Lower leg skin (tissue), 4 donors: ENCODE measurements at regions not wholly inside any gene's neighbourhood (a gene's known extent, or its start where the extent isn't known, plus 50 kb on each side); places are given as distances from the start of the nearest gene placed in this dataset.

Experiments
- DNase-seq, 2 donors: peaks; one replicate each; pipeline ENCODE4 v3.0.0-alpha.2; 2019; ENCODE audit warnings: low spot score in 2 of 2
- H3K4me3 ChIP-seq: fragments of 200-600 bp; sonication (generic); 2 replicates; pipeline ENCODE4 v1.5.1; 2017; ENCODE audit warnings: mild to moderate bottlenecking, low read depth; ENCODE audit not compliant: poor library complexity, severe bottlenecking
- POLR2A ChIP-seq, 2 donors: fragments of 450-650 bp; IDR thresholded peaks; one replicate each; pipeline ENCODE4 v1.6.1; 2016 to 2017; ENCODE audit warnings: antibody characterized with exemption in 2 of 2, mild to moderate bottlenecking in 1 of 2, moderate library complexity in 1 of 2
- WGBS, 2 donors: methylation state at CpG; one replicate each; pipeline ENCODE4 v1.1.5; 2018; 5-methylcytosine and 5-hydroxymethylcytosine counted together
- intact Hi-C: fragments of 100-400 bp; cut with DNase I; formaldehyde crosslinking; loops from one replicate; pipeline ENCODE4 v1.15.0; 2023; ENCODE audit warnings: low total_unique reads
- TF ChIP-seq, protein P1 (sequence below), 3 donors: fragments of 450-650 bp; IDR thresholded peaks; one replicate each; pipeline ENCODE4 v1.5.1; 2016; ENCODE audit warnings: antibody characterized with exemption in 3 of 3, mild to moderate bottlenecking in 3 of 3, moderate library complexity in 2 of 3

DNA sequence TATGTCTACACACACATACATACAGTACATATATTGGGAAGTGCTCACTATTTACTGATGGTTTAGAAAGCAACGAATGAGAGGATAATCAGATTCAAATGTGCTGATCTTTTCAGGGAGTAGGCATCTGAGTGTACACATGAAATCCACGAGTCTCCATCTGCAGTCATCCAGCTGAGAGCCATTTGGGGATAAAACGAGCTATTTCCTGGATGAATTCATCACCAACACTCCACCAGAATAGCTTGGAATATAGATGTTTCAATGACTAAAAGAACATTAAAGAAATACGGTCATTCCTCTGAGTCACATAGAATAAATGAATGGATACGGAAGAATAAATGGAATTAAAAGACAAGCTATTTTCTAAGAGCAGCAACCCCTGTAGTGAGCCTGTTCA, 721.6 kb upstream of the ARGLU1 start:
- 59 to 65% methylated on average over 5 of the region's 5 CpGs for WGBS, 2 donors
- TF ChIP-seq POLR2A (IDR thresholded peaks at IDR 0.05), result no peak
- TF ChIP-seq, protein P1, sequence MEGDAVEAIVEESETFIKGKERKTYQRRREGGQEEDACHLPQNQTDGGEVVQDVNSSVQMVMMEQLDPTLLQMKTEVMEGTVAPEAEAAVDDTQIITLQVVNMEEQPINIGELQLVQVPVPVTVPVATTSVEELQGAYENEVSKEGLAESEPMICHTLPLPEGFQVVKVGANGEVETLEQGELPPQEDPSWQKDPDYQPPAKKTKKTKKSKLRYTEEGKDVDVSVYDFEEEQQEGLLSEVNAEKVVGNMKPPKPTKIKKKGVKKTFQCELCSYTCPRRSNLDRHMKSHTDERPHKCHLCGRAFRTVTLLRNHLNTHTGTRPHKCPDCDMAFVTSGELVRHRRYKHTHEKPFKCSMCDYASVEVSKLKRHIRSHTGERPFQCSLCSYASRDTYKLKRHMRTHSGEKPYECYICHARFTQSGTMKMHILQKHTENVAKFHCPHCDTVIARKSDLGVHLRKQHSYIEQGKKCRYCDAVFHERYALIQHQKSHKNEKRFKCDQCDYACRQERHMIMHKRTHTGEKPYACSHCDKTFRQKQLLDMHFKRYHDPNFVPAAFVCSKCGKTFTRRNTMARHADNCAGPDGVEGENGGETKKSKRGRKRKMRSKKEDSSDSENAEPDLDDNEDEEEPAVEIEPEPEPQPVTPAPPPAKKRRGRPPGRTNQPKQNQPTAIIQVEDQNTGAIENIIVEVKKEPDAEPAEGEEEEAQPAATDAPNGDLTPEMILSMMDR (IDR thresholded peaks at IDR 0.05), result no peak
- no peak overlapping the region for H3K4me3 ChIP-seq
- intact Hi-C loops, result no loop called here
- DNase-seq, result no peak

DNA sequence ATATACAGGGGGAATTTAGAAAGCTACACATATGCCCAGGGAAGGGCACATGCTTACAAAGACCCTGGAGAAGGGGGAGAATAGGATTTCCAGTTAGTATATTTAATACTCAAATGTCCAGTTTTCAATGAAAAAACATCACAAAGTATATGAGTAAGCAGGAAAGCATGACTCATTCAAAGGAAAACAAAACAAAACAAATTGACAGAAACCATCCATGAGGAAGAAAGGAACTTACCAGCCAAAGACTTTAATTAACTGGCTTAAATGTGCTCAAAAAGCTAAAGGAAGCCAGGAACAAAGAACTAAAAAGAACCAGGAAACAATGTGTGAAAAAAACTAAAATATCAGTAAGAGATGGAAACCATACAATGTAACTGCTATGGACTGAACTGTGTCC, 716.2 kb upstream of the ARGLU1 start:
- no peak for DNase-seq
- TF ChIP-seq, protein P1 (IDR thresholded peaks at IDR 0.05), result no peak
- no peak for TF ChIP-seq POLR2A (IDR thresholded peaks at IDR 0.05)
- intact Hi-C loops, result no loop called here
- H3K4me3 ChIP-seq, result no peak overlapping the region

DNA sequence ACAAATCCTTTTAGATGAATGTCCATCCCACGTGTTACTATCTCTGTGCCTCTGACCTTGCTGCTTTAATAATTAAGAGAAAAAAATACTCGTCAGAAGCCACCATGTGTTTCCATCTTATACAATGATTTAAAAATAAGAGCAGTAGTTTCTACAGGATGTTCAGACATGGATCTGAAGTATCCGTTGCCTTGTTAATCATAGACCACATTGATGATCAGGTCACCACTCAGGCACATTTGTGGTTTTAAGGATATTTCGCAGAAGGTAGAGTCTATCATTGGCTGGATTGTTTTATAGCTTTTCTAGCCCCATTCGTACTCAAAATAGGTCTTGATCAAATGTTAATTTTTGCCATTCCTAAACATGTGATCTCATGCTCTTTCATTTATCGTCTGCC, 710.0 kb upstream of the ARGLU1 start:
- DNase-seq, result no peak
- TF ChIP-seq POLR2A (IDR thresholded peaks at IDR 0.05), result no peak
- TF ChIP-seq, protein P1 (IDR thresholded peaks at IDR 0.05), result no peak
- intact Hi-C loops, result no loop called here
- H3K4me3 ChIP-seq, result no peak overlapping the region
- WGBS, 2 donors, result 73 to 83% methylated on average over 6 of the region's 6 CpGs

DNA sequence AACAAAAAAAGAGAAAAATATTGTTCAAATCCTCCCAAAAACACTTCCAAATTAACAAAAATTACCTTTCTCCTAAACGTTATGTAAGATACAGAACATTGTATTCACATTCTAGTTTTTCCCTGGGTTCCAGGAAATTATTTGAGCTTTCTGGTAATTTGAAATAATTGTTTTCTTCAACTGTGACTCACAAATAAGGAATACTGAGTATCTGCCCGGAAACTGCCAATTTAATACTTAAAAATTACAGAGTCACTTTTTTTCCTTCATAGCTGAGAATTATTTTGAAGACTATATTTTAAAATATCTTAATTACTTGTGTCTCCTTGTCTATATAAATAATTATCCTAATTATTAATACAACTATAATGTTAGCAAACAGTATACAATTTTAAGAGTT, 709.0 kb upstream of the ARGLU1 start:
- 66 to 75% methylated on average over 2 of the region's 2 CpGs for WGBS, 2 donors
- intact Hi-C loops, result no loop called here
- TF ChIP-seq, protein P1 (IDR thresholded peaks at IDR 0.05), result no peak
- TF ChIP-seq POLR2A (IDR thresholded peaks at IDR 0.05), result no peak
- no peak overlapping the region for H3K4me3 ChIP-seq
- DNase-seq, result no peak

DNA sequence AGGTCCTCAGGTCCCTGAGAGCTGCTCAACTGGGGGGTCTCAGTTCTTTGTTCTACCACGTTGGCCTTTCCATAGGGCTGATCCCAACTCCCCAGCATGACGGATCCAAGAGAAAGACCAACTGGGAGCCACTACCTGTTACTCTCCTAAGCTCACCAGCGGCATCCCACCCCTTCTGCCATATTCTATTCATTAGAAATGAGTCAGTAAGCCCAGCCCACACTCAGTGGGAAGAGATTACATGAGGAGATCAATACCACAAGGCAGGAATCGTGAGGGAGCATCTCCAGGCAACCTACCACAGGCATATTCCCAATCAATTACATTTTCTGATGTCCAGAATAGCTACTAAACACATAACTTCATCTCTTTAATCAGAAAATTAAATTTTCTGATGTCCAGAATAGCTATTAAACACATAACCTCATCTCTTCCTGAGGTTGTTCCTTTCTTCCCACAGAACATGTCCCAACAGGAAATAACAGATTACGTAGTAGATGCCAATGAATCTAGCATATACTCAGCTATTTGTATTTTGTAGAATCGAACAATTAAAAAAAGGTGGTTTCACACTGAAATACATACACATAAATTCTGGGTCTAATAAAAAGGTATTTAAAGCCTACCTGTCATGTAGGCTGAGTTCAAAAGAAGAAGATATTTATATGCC, 708.1 kb upstream of the ARGLU1 start:
- H3K4me3 ChIP-seq, result no peak overlapping the region
- intact Hi-C loops, result no loop called here
- WGBS, 2 donors, result 67 to 70% methylated on average over 6 of the region's 6 CpGs
- no peak for DNase-seq
- no peak for TF ChIP-seq POLR2A (IDR thresholded peaks at IDR 0.05)
- TF ChIP-seq, protein P1 (IDR thresholded peaks at IDR 0.05), result no peak

DNA sequence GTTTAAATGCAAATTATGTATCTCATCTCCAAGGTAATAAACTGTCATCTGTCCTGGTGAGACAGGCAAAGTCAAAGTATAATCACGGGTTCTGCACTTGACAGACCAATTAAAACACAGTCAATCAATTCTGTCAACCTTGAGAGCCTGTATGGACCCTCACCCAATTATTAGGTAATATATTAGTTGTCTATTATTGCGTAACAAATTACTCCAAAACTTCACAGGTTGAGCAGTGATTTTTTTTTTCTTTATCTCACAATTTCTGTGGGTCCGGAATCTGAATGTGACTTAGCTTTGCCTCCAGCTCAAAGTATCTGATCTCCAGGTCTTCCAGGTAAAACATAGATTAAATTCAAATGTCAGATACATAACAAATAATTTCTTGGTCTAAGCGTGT, 707.4 kb upstream of the ARGLU1 start:
- TF ChIP-seq POLR2A (IDR thresholded peaks at IDR 0.05), result no peak
- TF ChIP-seq, protein P1 (IDR thresholded peaks at IDR 0.05), result no peak
- intact Hi-C loops, result no loop called here
- 68 to 77% methylated on average over 4 of the region's 4 CpGs for WGBS, 2 donors
- H3K4me3 ChIP-seq, result no peak overlapping the region
- no peak for DNase-seq
